NT2/D1 (cell line): ENCODE measurements at regions not wholly inside any gene's neighbourhood (a gene's known extent, or its start where the extent isn't known, plus 50 kb on each side); places are given as distances from the start of the nearest gene placed in this dataset.

ENCODE experiments used
- SUZ12 ChIP-seq: IDR thresholded peaks from 2 replicates; pipeline ENCODE4 v1.6.1; 2011; ENCODE audit not compliant: insufficient read length, insufficient read depth; ENCODE audit errors: extremely low read depth
- YY1 ChIP-seq: IDR thresholded peaks from 2 replicates; pipeline ENCODE4 v1.6.1; 2011; ENCODE audit not compliant: insufficient read length, insufficient read depth
- ZNF274 ChIP-seq: IDR thresholded peaks from 2 replicates; pipeline ENCODE4 v1.6.1; 2011; ENCODE audit warnings: mild to moderate bottlenecking, low read depth, low read length

DNA sequence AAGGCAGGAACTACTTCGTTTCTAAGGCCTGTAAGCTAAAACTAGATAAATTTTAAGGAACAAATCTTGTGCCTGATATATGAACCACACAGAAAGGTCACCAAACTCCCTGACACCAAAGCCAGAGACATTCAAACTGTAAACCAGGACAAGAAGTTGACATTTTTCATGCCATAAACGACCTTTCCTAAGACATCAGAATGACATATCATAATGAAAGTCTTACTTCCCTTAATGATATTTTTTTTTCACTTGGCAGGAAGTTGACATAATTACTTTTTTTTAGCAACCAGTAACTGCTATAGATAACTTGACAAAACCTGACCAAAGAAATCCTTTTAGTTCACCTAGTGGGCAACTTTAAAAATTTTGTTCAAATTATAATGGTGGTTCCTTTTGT, 231.5 kb upstream of the AGTR2 start:
- no peak for TF ChIP-seq YY1
- TF ChIP-seq ZNF274: no peak
- TF ChIP-seq SUZ12: no peak
